HG02571 (cell line): ENCODE measurements at regions not wholly inside any gene's neighbourhood (a gene's known extent, or its start where the extent isn't known, plus 50 kb on each side); places are given as distances from the start of the nearest gene placed in this dataset.
"Not testable (repeated sequence)": the region's sequence is repeated elsewhere in the genome, so short reads cannot be mapped to it uniquely, and the experiment has no call there.

ENCODE experiments used
- ATAC-seq: cut with Tn5 transposase; IDR thresholded peaks from one replicate; pipeline ENCODE4 v1.9.1; 2021; ENCODE audit warnings: mild to moderate bottlenecking, moderate library complexity; ENCODE audit not compliant: unreplicated experiment

GRCh38 chr7:80019809-80020207 is 114.8 kb upstream of the GNAI1 start:
- ATAC-seq: not testable (repeated sequence)

- peak; percentile 87 for ATAC-seq
Measured at GRCh38 chr7:80018941-80019808, 115.5 kb upstream of the GNAI1 start.

DNA sequence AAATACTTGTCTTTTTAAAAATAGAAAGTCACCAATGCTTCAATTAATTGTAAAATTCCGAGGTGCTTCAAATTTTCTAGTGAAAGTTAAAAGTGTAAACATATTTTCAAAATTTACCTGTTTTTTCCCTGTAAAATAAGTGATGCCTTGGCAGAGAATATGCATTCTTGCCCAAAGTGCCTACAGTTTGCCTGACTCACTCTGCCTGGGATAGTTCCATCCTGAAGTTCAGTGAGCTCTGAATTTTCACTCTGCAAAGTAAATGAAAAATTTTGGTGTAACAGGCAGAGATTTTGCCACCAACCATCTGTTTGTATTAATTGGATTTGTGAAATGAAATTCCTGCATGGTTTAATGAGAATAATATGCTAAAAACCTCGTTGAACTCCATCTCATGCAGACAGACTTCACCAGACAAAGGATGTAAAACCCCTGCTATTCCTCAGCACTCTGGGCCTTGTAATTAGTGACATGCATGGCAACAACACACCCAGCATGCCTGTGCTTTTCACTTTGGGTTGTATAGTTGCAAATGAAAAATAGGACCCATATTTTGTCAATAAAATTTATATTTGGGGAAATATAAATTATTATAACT is 117.4 kb upstream of the GNAI1 start:
- no peak for ATAC-seq

- ATAC-seq: no peak
Measured at GRCh38 chr7:80014511-80014910, 120.1 kb upstream of the GNAI1 start.

DNA sequence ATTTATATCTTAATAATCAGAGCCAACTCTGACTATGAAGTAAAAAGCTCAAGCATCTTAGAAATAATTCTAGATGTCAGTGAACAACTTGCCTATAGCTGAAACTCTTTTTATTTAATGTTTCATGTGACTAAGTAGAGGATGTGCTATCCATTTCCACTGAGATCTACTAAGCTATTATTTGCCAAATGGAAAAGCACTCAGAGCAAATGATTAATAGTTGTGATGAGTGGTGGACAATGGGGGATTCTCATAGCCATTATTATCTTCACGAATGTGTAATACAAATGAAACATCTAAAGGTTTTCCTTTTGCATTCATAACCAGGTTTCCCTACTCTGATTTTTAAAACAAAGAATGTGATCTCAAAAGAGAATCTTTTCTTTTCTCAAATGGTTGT is 126.6 kb upstream of the GNAI1 start:
- no peak for ATAC-seq

DNA sequence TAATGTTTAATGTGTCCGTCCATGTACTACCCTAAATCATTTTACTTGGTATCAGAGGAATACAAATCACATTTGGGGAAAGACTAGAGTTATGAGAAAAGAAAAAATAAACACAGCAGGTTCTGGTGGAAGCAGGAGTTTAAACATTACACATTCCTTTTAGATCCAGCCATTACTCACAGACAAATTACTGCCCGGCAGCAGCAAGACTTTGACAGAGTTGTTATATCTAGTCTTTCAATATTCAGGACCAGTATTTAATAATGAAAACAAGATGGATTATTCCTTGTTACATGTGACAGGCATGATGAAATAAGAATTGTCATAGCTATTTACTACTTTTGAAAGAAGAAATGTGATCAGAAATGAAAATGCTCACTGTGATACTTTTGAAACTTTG is 131.8 kb upstream of the GNAI1 start:
- ATAC-seq: no peak

DNA sequence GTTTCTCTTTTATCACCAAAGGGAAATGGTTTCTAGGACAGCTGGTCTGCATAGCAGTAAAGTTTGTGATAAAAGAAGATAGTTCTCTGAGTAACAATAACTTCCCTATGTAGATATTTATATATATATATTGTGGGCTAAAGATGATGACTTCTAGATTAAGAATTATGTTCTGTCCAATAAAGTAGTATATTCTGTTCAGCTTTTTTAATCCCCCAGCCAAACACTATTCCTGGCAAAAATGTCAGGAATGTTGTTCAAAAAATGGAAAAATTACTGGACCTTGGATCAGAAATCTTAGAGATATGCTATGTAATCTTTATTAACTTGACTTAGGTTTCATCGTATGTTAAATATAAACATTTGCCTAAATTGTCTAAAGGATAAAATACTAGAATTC is 136.3 kb upstream of the GNAI1 start:
- ATAC-seq: no peak

- ATAC-seq: no peak
Measured at GRCh38 chr7:79997345-79997744, 137.3 kb upstream of the GNAI1 start.

DNA sequence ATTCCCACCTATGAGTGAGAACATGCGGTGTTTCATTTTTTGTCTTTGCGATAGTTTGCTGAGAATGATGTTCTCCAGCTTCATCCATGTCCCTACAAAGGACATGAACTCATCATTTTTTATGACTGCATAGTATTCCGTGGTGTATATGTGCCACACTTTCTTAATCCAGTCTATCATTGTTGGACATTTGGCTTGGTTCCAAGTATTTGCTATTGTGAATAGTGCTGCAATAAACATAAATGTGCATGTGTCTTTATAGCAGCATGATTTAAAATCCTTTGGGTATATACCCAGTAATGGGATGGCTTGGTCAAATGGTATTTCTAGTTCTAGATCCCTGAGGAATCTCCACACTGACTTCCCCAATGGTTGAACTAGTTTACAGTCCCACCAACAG is 138.9 kb upstream of the GNAI1 start:
- ATAC-seq: not testable (repeated sequence)

DNA sequence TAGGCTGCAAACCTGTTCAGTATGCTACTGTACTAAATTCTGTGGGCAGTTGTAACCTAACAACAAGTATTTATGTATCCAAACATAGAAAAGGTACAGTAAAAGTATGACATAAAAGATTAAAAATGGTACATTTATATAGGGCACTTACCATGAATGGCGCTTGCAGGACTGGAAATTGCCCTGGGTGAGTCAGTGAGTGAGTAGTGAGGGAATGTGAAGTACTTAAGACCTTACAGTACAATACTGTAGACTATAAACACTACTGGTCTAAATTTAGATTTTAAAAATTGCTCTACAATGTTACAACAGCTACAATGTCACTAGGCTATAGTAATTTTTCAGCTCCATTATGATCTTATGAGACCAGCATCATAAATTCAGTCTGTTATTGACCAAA is 146.0 kb upstream of the GNAI1 start:
- ATAC-seq: no peak

- no peak for ATAC-seq
Measured at GRCh38 chr7:79984210-79984609, 150.4 kb upstream of the GNAI1 start.

GRCh38 chr7:79982141-79982770 is 152.4 kb upstream of the GNAI1 start:
- no peak for ATAC-seq

DNA sequence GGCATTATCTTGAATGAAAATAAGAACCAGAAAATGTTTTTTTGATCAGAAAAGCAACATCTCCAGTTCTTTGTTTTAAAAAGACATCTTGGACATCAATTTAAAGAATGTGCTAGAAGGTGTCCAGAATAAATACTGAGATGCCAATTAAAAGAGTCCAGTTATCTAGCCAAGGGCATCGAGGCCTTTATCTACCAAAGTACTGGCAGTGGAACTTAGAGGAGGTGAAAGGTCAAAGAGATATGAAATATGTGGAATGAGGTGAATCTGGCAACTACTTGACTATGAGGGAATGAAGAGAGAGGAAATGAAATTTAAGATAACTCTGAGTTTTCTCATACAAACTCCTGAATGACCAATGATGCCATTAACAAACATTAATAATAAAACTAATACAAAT is 154.3 kb upstream of the GNAI1 start:
- ATAC-seq: no peak

DNA sequence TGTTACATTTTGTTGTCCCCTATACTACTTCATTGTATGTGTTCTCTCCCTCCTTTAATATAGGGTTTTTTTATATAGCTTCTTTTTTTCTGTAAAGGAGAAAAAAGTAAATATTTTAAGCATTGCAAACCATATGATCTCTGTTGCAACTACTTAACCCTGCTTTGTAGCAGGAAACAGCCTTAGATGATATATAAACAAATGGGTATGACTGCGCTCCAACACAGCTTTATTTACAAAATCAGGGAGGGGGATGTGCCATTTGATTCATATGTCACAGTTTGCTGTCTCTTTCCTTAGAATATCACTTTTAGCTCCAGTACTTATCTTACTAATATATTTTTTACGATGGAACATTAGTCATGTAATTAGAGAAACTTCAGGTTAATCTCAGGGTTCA is 155.2 kb upstream of the GNAI1 start:
- no peak for ATAC-seq

DNA sequence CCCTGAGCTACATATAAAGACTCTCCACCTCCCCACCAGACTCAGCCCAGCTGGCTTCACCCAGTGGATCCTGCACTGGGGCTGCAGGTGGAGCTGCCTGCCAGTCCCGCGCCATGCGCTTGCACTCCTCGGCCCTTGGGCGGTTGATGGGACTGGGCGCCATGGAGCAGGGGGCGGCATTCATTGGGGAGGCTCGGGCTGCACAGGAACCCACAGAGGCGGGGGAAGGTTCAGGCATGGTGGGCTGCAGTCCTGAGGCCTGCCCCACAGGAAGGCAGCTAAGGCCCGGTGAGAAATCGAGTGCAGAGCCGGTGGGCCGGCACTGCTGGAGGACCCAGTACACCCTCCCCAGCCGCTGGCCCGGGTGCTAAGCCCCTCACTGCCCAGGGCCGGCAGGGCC is 157.2 kb upstream of the GNAI1 start:
- ATAC-seq: no peak

- ATAC-seq: not testable (repeated sequence)
Measured at GRCh38 chr7:79976711-79977020, 158.0 kb upstream of the GNAI1 start.

DNA sequence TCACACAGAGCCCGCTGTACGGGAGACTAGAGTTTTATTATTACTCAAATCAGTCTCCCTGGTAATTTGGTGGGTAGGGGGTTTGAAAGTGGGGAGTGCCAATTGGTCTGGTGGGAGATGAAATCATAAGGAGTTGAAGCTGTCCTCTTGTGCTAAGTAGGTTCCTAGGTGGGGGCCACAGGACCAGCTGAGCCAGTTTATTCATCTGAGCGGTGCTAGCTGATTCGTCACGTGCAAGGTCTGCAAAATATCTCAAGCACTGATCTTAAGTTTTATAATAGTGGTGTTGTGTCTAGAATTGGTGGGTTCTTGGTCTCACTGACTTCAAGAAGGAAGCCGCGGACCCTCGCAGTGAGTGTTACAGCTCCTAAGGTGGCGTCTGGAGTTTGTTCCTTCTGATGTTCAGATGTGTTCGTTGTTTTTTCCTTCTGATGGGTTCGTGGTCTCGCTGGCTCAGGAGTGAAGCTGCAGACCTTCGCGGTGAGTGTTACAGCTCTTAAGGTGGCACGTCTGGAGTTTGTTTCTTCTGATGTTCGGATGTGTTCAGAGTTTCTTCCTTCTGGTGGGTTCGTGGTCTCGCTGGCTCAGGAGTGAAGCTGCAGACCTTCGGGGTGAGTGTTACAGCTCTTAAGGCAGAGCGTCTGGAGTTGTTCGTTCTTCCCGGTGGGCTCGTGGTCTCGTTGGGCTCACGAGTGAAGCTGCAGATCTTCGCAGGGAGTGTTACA is 158.5 kb upstream of the GNAI1 start:
- ATAC-seq: not testable (repeated sequence)

- no peak for ATAC-seq
Measured at GRCh38 chr7:79973455-79973854, 161.2 kb upstream of the GNAI1 start.

DNA sequence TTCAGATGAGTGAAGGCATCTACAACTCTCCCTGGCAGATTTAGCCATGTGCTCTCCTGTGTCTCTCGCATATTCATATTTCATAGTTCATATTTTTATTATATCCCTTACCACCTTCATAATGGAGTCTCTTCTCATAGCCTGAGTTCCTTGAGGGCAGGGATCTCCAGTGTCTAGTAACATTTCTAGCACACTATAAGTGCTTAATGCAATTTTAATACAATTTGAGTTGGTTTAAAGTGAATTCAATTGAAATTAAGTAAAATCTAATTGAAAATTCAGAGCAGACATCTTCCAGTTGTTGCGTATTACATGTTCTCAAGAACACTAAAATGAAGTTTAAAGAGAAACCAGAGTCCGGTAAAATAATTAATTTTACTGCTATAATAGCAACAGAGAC is 163.6 kb upstream of the GNAI1 start:
- ATAC-seq: no peak

DNA sequence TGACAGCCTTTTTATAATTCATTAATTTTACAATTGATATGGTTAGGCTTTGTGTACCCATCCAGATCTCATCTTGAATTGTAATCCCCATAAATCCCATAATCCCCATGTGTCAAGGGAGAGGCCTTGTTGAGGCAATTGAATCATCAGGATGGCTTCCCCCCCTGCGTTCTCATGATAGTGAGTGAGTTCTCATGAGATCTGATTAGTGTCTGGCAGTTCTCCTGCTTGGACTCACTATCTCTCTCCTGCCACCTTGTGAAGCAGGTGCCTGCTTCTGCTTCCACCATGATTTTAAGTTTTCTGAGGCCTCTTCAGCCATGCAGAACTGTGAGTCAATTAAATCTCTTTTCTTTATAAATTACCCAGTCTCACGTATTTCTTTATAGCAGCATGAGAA is 165.7 kb upstream of the GNAI1 start:
- no peak for ATAC-seq

GRCh38 chr7:79968077-79968648 is 166.5 kb upstream of the GNAI1 start:
- no peak for ATAC-seq
